Heart left ventricle (tissue), 16 donors: ENCODE measurements at regions not wholly inside any gene's neighbourhood (a gene's known extent, or its start where the extent isn't known, plus 50 kb on each side); places are given as distances from the start of the nearest gene placed in this dataset.

Source experiments
- ATAC-seq, 4 donors: fragments of 200-7000 bp; cut with Tn5 transposase; one replicate each; pipeline ENCODE4 v1.9.1; 2020 to 2022; ENCODE audit warnings: moderate library complexity in 4 of 4, mild to moderate bottlenecking in 3 of 4, moderate number of reproducible peaks in 1 of 4
- DNase-seq, 5 donors: peaks; one replicate each; pipeline ENCODE4 v3.0.0-alpha.2; 2020
- H3K27ac ChIP-seq, 12 donors: fragments of 200-600 bp; sonication (generic) in 4 of 12; one replicate each; pipeline versions ENCODE4 v1.5.0 to v1.8.0; 2016 to 2022; ENCODE audit warnings: mild to moderate bottlenecking in 2 of 12
- H3K27me3 ChIP-seq, 9 donors: fragments of 200-600 bp; sonication (generic) in 2 of 9; one replicate each; pipeline versions ENCODE4 v1.5.1 to v1.8.0; 2016 to 2022; ENCODE audit warnings: mild to moderate bottlenecking in 3 of 9
- H3K36me3 ChIP-seq, 9 donors: fragments of 200-600 bp; sonication (generic) in 2 of 9; one replicate each; pipeline versions ENCODE4 v1.5.0 to v1.8.0; 2018 to 2022; ENCODE audit warnings: mild to moderate bottlenecking in 2 of 9
- H3K4me1 ChIP-seq, 12 donors: fragments of 200-600 bp; sonication (generic) in 4 of 12; one replicate each; pipeline versions ENCODE4 v1.5.0 to v1.8.0; 2016 to 2022; ENCODE audit warnings: mild to moderate bottlenecking in 3 of 12
- H3K4me3 ChIP-seq, 12 donors: fragments of 200-600 bp; sonication (generic) in 4 of 12; one replicate each; pipeline versions ENCODE4 v1.5.0 to v1.8.0; 2017 to 2022; ENCODE audit warnings: mild to moderate bottlenecking in 9 of 12, moderate library complexity in 4 of 12
- H3K9me3 ChIP-seq, 12 donors: fragments of 200-600 bp; sonication (generic) in 4 of 12; one replicate each; pipeline versions ENCODE4 v1.5.0 to v1.8.0; 2016 to 2022; ENCODE audit warnings: mild to moderate bottlenecking in 1 of 12
- POLR2A ChIP-seq, 2 donors: fragments of 450-650 bp; IDR thresholded peaks; one replicate each; pipeline ENCODE4 v1.6.1; 2017; ENCODE audit warnings: antibody characterized with exemption in 2 of 2, mild to moderate bottlenecking in 2 of 2, moderate library complexity in 2 of 2
- WGBS, 4 donors: extraction: QIAGEN DNeasy Blood & Tissue Kit in 2 of 4; methylation state at CpG; one replicate each; pipeline versions ENCODE4 v1.1.5 to v1.1.7; 2013 to 2018; 5-methylcytosine and 5-hydroxymethylcytosine counted together
- intact Hi-C, 10 donors: fragments of 100-400 bp; cut with DNase I; formaldehyde crosslinking; loops; one replicate each; pipeline versions ENCODE4 v1.11.1 to v1.14.2; 2022
- TF ChIP-seq, protein P1 (sequence below), 12 donors: fragments of 200-600 bp; sonication (generic) in 4 of 12; IDR thresholded peaks; one replicate each; pipeline versions ENCODE4 v1.5.0 to v1.8.0; 2018 to 2022; ENCODE audit warnings: antibody characterized with exemption in 12 of 12, mild to moderate bottlenecking in 5 of 12
- donor health status: ischemic (EF 13 %, LVEDD 7.1; RV severe dilation, severe dysfunction).
- donor health status: healthy with polysubstance abuse.
- donor health status: DM: no; HTN: yes; CAD: no.
- donor health status: DM: no; HTN: no; CAD: no.
- donor health status: ischemic (EF 25% LVEDD 6.9; RV normal size, moderate dysfunction).
- donor health status: ischemic (EF 25% LVEDD 5.7; RV mildly dilated, moderate dysfunction).
- donor health status: healthy.
- donor health status: DM: yes; HTN: yes; CAD: no.
- donor health status: ischemic (EF 35%, LVEDD 5.7; RV mildly dilated, moderate dysfunction).
- donor health status: nonischemic (EF 11% LVEDD 7.7; RV severe dilation, severe dysfunction).
- donor health status: DM: yes; HTN: yes; CAD: no.
- donor health status: PGD.
- donor health status: ischemic (EF 29% LVEDD 5.4; RV normal size, mild dysfunction).
- donor health status: nonischemic (EF 23%, LVEDD 6.1; RV moderate dilation, normal function).

DNA sequence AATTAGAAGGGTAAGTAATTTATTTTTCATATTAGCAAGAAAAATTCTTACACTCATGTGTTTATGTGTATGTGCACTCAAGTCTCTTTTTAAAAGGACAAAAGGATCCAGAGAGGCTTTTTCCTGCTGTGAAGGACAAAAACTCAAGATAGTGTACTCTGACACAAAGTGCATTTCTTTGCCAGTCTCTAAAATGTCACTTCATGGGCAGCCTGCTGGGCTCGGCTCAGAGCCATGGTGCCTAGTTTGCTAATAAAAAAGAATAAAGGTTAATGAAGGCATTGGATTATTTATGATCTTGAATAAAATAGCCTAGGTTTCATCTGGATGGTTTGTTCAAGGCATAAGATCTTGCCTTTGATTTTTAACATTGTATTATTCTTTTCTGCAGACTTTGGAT lies 989.0 kb downstream of the TBL1XR1 start:
- H3K4me3 ChIP-seq: no peak overlapping the region
- no peaks in the 10 kb centered on the region for H3K27me3 ChIP-seq
- WGBS, 4 donors: 60 to 76% (median 66%) methylated on average over 1 of the region's 1 CpG
- H3K9me3 ChIP-seq: peaks cover 0 to 3% (median 0%) of the 10 kb centered on the region in 12 donors
- no peaks in the 10 kb centered on the region for H3K36me3 ChIP-seq
- ATAC-seq (no peak), DNase-seq (no peak)
- TF ChIP-seq POLR2A (IDR thresholded peaks at IDR 0.05): no peak
- TF ChIP-seq, protein P1, sequence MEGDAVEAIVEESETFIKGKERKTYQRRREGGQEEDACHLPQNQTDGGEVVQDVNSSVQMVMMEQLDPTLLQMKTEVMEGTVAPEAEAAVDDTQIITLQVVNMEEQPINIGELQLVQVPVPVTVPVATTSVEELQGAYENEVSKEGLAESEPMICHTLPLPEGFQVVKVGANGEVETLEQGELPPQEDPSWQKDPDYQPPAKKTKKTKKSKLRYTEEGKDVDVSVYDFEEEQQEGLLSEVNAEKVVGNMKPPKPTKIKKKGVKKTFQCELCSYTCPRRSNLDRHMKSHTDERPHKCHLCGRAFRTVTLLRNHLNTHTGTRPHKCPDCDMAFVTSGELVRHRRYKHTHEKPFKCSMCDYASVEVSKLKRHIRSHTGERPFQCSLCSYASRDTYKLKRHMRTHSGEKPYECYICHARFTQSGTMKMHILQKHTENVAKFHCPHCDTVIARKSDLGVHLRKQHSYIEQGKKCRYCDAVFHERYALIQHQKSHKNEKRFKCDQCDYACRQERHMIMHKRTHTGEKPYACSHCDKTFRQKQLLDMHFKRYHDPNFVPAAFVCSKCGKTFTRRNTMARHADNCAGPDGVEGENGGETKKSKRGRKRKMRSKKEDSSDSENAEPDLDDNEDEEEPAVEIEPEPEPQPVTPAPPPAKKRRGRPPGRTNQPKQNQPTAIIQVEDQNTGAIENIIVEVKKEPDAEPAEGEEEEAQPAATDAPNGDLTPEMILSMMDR (IDR thresholded peaks at IDR 0.05): no peak
- intact Hi-C loops: no loop called here
- no peaks in the 10 kb centered on the region for H3K4me1 ChIP-seq
- no peak overlapping the region for H3K27ac ChIP-seq

DNA sequence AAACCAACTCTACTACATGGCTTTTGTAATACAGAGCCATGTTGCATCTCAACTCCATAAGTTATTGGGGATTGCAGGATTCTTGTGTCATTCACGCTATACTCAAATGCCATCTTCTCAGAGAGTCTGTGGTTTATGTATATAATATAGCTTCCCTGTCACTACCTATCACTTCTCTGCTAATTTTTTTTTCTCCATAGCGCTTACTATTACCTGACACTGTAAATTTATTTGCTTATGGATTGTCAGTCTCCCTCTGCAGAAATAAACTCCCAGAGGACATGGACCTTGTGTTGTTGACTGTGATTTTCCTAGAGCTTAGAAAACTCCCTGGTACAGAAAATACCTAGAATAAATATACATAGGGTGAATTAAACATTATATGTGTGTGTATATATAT lies 990.5 kb downstream of the TBL1XR1 start:
- ATAC-seq: no peak
- Histone ChIP-seq H3K27ac (no peak overlapping the region), H3K27me3 (no peaks in the 10 kb centered on the region), H3K4me3 (no peak overlapping the region), H3K4me1 (no peaks in the 10 kb centered on the region), H3K36me3 (no peaks in the 10 kb centered on the region), H3K9me3 (peaks cover 0 to 3% (median 0%) of the 10 kb centered on the region in 12 donors)
- intact Hi-C loops: no loop called here
- TF ChIP-seq, protein P1 (IDR thresholded peaks at IDR 0.05): no peak
- no peak for TF ChIP-seq POLR2A (IDR thresholded peaks at IDR 0.05)
- DNase-seq: no peak
- 95 to 96% (median 96%) methylated on average over 2 of the region's 2 CpGs for WGBS, 4 donors

DNA sequence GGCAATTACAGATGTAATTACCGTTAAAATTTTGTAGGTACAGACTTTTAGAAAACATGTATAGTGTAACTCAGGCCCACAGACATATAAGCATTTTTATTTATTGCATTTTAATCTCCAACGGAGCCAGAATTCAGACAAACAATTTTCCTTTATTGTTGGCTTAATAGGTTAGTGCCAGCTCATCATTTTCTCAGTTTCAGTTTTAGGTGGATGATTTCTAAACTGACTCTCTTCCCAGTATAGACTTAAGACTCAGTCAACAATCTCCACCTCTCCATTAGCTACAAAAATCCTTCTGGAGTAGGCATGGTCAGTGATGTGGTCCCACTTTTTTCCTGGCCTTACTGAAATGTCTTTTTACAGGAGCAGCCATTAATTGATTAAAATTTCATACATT lies 994.6 kb downstream of the TBL1XR1 start:
- intact Hi-C loops: no loop called here
- TF ChIP-seq, protein P1 (IDR thresholded peaks at IDR 0.05): no peak
- no peak for TF ChIP-seq POLR2A (IDR thresholded peaks at IDR 0.05)
- Histone ChIP-seq H3K9me3 (peaks cover 0 to 18% (median 7%) of the 10 kb centered on the region in 12 donors), H3K4me1 (no peaks in the 10 kb centered on the region), H3K27me3 (no peaks in the 10 kb centered on the region), H3K4me3 (no peak overlapping the region), H3K36me3 (no peaks in the 10 kb centered on the region), H3K27ac (no peak overlapping the region)
- DNase-seq: no peak
- 79 to 84% (median 80%) methylated on average over 2 of the region's 2 CpGs for WGBS, 4 donors
- ATAC-seq: no peak

DNA sequence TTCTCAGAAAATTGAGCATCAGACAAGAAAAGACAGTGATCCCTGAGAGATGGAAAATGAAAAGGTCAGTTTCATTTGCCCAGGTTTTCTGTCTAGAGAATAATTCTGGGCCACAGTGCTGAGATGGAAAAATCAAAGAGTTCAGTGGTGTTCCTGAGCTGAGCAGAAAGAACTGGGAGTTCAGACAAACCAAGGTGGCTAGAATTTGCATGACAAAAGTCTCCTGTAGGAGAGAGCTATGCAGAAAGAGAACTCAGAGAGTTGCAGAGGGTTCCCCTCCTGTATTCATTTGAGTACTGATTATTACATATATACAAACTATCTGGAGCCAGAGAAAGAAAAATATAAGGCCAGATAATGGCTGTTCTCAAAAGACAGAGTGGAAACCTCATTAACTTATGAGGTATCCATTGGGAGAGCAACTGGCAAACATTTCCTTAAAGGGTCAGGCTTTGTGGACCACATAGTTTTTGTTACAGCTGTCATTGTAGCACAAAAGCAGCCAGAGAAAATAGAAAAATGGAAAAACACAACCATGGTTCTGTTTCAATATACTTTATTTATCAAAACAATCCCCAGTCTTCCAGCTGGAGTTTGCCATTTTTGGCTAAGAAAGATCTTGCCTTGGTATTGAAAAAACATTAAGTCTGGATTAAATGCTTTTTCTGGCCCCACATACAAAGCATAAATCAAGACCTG lies 1004.1 kb downstream of the TBL1XR1 start:
- no peak for DNase-seq
- intact Hi-C loops: no loop called here
- TF ChIP-seq POLR2A (IDR thresholded peaks at IDR 0.05): no peak
- TF ChIP-seq, protein P1 (IDR thresholded peaks at IDR 0.05): no peak
- ATAC-seq: no peak
- Histone ChIP-seq H3K27me3 (no peaks in the 10 kb centered on the region), H3K36me3 (no peaks in the 10 kb centered on the region), H3K27ac (peak overlapping the region in 1 of 12 donors; percentile 37), H3K4me1 (peaks cover 0 to 8% (median 0%) of the 10 kb centered on the region in 12 donors), H3K9me3 (peaks cover 0 to 43% (median 12%) of the 10 kb centered on the region in 12 donors), H3K4me3 (no peak overlapping the region)
